Stimulated activated naive CD4-positive, alpha-beta T cell treated with Interleukin-2 at 50 U/mL for 16 hours (primary cell): ENCODE measurements at regions not wholly inside any gene's neighbourhood (a gene's known extent, or its start where the extent isn't known, plus 50 kb on each side); places are given as distances from the start of the nearest gene placed in this dataset.
"Not testable (repeated sequence)": the region's sequence is repeated elsewhere in the genome, so short reads cannot be mapped to it uniquely, and the experiment has no call there.

Source experiments
- DNase-seq: peaks from one replicate; lab custom pipeline; 2025; lab: John Stamatoyannopoulos, UW

GRCh38 chr2:128414946-128415778 lies 96.5 kb upstream of the HS6ST1 start:
- DNase-seq: no peak

GRCh38 chr2:128415779-128416061 lies 97.1 kb upstream of the HS6ST1 start:
- DNase-seq: no peak

GRCh38 chr2:128416109-128416785 lies 97.6 kb upstream of the HS6ST1 start:
- DNase-seq: no peak

GRCh38 chr2:128416806-128417205 lies 98.1 kb upstream of the HS6ST1 start:
- no peak for DNase-seq

GRCh38 chr2:128417264-128417663 lies 98.6 kb upstream of the HS6ST1 start:
- not testable (repeated sequence) for DNase-seq

GRCh38 chr2:128420131-128420530 lies 101.5 kb upstream of the HS6ST1 start:
- no peak for DNase-seq

- DNase-seq: no peak
Measured at GRCh38 chr2:128420776-128421175, 102.1 kb upstream of the HS6ST1 start.

- DNase-seq: no peak
Measured at GRCh38 chr2:128421286-128421685, 102.6 kb upstream of the HS6ST1 start.

GRCh38 chr2:128421861-128422311 lies 103.2 kb upstream of the HS6ST1 start:
- no peak for DNase-seq

GRCh38 chr2:128422571-128422970 lies 103.9 kb upstream of the HS6ST1 start:
- DNase-seq: no peak

- no peak for DNase-seq
Measured at GRCh38 chr2:128423788-128424165, 105.1 kb upstream of the HS6ST1 start.

GRCh38 chr2:128424406-128425171 lies 105.9 kb upstream of the HS6ST1 start:
- no peak for DNase-seq

- no peak for DNase-seq
Measured at GRCh38 chr2:128425216-128425615, 106.5 kb upstream of the HS6ST1 start.

- no peak for DNase-seq
Measured at GRCh38 chr2:128425731-128426620, 107.3 kb upstream of the HS6ST1 start.

GRCh38 chr2:128427413-128427755 lies 108.7 kb upstream of the HS6ST1 start:
- DNase-seq: no peak

GRCh38 chr2:128428415-128428814 lies 109.7 kb upstream of the HS6ST1 start:
- DNase-seq: no peak

GRCh38 chr2:128432423-128432822 lies 113.8 kb upstream of the HS6ST1 start:
- DNase-seq: no peak

GRCh38 chr2:128433911-128434550 lies 115.4 kb upstream of the HS6ST1 start:
- no peak for DNase-seq

- DNase-seq: no peak
Measured at GRCh38 chr2:128435576-128436478, 117.2 kb upstream of the HS6ST1 start.

- no peak for DNase-seq
Measured at GRCh38 chr2:128436479-128437203, 118.0 kb upstream of the HS6ST1 start.
